ENCODE measurements at regions not wholly inside any gene's neighbourhood (a gene's known extent, or its start where the extent isn't known, plus 50 kb on each side); places are given as distances from the start of the nearest gene placed in this dataset.
"Not testable (repeated sequence)": the region's sequence is repeated elsewhere in the genome, so short reads cannot be mapped to it uniquely, and the experiment has no call there.

DNA sequence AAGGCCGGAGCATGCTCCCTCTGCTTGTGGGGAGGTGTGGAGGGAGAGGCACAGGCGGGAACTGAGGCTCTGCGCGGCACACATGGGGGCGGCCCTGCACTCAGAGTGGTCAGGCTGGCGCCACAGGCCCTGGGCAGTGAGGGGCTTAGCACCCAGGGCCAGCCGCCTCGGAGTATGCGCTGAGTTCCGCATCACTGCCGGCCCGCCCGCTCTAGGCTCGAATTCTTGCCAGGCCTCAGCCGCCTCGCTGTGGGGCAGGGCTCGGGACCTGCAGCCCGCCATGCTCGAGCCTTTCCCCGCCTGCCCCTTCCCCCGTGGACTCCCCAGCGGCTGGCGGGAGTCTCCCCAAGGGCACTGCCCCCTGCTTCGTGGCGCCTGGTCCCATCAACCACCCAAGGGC is 905.9 kb downstream of the SPATA31A6 start:
- not testable (repeated sequence) for DNase-seq (ENCODE audit: low read depth)

DNA sequence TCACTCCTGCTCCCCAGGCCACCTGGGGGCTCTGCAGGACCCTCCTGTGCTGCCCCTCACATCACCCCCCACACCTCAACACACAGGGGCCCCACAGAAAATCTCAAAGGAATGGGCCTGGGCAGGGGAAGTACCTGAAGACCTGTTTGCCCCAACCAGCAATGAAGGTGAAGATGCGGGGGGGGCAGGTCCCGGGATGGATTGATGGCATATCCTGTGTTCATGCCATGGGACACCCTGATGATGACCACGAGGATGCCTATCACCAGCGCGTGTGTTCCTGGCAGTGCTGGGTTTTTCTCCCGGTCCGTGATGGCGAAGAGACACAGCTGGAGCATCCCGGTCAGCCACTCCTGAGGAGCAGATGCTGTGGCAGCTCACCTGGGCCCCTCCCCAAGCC is 926.9 kb downstream of the SPATA31A6 start:
- not testable (repeated sequence) for DNase-seq (ENCODE audit: low read depth)

DNA sequence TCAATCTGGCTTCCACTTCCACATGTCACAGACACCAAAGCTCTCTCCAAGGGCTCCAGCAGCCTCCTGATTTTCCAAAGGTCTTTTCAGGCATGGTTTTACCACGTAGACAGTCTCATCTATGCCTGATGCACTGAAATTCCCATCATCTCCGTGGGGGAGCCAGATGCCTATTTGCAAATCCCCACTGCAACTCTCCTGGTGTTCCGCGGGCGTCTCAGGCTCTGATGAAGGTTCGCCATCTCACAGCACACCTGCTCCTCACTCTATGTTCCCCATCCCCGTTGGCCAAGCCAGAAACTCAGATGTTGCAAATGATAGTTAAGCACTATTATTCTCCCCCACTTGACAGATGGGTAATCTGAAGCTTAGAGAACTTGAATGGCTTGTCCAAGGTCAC is 929.4 kb downstream of the SPATA31A6 start:
- not testable (repeated sequence) for DNase-seq (ENCODE audit: low read depth)

DNA sequence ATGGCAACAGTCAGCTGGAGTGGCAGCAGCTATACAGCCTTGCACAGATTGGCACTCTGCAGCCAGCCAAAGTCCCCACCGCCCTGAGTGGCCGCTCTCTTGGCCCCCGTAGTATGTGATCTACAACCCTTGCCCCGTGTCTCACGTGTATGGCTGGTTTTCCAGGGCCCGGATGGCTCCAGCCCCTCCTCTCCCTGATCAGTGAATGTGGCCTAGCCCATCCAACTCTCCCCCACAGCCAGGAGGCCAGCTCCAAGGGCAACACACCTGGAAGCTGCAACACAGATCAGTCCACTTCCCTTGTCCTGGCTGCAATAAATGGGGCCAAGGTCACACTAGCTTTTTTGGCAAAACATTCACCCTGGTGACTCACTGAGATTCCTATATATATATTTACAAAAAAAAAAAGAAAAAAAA is 932.4 kb downstream of the SPATA31A6 start:
- not testable (repeated sequence) for DNase-seq (ENCODE audit: low read depth)

DNA sequence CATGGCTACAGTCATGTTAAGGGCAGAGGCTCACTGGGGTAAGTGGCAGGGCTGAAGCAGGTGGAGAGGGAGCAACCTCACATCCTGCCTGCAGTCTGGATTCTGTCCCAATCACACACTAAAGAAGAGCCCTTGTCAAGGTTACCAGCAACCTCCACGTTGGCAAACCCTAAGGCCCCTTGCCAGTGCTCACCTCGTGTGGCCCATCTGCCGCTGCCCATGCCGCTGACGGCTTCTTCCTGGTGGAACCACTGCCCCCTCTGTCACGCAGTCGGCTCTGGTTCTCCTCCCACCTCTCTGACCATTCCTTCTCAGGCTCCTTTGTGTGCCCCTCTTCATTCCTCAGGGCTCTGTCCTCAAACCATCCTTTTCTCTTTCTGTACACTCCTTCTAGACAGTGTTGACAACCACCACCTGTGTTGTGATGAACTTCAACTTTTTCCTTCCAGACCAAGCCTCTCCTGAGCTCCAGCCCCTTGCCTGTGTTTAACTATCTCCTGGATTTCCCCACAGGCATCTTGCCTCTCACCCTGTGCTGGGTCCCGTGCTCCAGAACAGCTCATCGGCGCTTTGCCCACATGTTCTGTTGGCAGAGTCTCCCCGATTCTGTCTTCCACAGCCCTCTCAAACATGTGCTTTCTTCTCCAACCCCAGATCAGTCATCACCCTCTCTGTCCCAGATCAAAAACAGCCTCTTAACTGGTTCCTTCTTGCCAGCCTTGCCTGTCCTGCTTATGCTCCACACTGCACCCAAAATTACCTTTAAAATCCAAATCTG is 934.8 kb downstream of the SPATA31A6 start:
- DNase-seq (ENCODE audit: low read depth) = not testable (repeated sequence)

DNA sequence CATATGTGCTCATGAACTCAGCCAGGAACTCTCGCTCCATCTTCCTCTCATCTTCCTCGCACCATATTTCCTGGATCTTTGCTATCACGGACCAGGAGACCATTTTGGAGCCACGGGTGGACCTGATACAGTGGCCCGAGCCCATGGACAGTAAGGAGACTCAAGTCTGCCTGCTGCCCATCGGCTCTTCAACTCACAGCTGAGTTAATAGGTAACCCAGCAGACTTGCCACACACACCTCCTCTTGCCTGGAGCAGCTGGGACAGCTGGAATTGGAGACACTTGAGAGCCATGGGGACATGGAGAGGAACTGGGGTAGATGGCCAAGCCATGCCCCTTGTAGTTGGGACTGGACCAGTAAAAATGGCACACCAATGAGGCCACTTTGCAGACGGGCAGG is 936.1 kb downstream of the SPATA31A6 start:
- not testable (repeated sequence) for DNase-seq (ENCODE audit: low read depth)

DNA sequence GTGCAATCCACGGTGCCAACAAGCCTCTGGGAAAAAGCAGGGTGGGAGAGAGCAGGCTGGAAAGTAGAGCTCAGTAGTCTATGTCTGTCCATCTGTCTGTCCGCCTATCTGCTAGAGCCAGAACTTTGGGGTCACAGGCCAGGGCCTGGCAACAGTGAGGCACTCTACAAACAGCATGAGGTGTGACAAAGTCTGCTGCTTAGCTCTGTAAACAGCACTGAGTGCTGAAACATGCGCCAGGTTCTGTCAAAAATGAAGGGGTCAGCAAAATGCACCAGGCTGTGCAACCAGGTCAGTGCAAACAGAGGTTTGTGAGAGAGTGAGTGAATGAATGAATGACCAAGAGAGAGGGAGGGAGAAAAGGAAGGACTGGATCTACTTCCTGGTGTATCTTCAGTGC is 936.5 kb downstream of the SPATA31A6 start:
- not testable (repeated sequence) for DNase-seq (ENCODE audit: low read depth)

DNA sequence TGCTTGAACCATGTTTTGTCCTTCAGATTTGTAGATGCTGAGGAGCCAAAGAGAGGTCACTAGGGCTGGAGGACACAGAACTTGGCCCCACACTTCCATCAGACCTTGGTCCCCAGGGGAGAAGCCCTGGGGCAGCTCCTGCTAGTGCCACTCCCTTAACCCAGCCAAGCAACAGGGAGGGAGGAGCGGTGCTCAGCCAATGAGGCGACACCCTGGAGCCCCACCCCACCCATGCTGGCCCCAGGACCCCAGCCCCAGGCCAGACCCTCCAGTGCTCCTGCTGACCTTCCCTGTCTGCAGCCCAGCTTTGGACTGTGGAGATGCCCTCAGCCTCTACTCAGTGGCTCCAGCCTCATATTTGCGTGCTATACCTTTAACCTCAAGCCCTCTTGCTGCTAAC is 942.4 kb downstream of the SPATA31A6 start:
- DNase-seq (ENCODE audit: low read depth) = not testable (repeated sequence)

DNA sequence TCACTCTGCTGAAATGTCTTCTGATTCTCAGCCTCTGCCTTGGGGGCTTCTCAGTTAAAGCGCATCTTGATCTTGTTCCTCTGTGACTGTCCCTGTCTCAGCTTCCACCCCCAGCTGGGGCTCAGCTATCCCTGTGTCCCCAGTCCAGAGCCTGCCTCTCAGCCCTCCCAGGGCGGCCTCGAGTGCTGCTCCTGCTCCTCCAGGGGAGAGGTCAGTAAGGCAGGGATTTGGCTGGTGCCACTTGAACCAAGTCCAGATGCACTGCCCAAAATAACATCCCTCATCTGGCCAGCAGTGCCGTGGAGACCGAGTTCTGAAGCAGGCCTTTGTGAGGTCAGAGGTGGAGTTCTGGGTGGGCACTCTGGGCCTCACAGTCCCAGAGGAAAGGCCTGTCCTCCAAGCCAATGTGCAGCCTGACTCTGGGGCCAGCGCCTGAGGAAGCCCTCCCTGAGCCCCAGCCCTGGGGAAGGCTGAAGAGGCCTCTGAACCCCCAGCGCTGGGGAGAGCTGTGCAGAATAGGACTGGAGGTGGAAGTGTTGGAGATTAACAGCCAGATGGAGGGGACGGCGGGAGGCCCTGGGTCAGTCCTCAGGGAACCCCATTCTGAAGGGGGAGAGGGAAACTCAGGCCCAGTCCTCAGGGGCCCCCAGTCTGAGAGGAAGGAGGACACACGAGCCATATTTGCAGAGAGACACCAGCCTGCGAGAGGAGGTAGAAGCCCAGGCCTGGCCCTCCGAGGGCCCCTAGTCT is 943.7 kb downstream of the SPATA31A6 start:
- DNase-seq (ENCODE audit: low read depth) = not testable (repeated sequence)

DNA sequence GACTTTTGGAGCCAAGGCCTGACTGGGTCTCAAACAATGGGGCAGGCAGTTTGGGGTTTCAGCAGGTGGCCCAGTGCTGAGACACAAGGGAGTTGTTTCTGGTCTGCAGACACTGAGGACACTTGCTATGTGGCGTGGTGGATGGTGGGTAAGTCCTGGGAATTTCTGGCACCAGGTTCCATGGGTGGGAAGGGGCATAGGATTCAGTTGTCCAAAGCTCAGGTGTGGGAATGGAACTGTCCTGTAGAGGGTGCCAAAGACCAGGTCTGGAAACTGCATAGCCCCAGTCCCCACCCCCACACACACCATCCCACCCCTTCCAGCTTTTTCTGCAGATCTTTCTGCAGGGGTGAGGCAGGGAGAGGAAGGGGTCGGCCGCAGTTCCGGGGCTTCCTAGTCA is 944.5 kb downstream of the SPATA31A6 start:
- DNase-seq (ENCODE audit: low read depth) = not testable (repeated sequence)

DNA sequence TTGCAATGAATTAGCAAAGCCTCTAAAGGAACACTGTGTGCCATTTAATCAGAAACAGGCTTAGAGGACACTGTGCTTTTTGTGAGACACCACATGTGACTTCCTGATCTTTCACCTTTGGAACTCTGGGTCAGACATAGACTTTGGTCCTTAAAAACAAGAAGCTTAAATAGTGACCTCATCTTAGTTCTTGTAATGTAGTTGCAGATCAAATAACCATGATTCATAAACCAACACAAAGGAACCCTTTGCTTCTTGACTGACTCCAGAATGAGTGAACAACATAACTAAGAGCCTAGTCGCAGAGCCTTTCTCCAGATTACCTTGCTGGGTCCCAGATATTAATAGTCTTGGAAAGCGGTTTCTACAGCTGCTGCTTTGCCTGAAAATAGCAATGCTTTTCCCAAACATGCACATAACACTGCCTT is 947.3 kb downstream of the SPATA31A6 start:
- DNase-seq (ENCODE audit: low read depth) = not testable (repeated sequence)

DNA sequence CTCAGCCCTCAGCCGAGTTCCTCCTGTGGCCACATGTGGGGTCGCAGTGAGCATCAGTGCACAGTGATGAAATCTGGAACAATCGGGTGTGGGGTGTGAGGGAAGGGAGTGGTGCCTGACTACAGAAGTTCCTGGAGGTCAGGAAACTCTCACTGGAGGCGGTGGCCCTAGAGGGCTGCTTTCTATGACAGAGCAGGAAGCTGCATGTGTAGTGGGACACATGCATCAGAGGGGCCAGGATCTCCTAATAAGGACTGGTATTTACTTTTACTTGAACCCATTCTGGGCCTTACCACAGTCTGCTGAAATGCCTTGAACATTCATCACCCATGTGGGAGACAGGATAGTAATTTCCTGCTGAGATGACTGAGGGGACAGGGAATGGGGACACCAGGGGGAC is 952.0 kb downstream of the SPATA31A6 start:
- DNase-seq (ENCODE audit: low read depth) = peak; percentile 3

DNA sequence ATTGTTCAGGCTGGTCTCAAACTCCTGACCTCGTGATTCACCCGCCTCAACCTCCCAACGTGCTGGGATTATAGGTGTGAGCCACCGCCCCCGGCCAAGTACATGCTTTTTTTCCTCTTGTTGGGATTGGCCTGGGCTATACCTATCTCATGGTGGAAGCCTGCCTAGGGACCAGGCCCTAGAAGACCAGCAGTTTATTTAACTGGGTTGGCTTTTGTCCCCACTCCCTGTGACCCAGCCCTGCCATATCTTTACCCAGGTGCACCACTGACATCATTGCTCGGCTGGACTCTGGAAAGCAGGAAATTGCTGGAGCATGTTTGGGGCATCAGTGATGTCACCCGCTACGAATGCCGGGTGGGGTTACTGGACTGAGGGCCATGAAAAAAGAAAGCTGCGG is 955.5 kb downstream of the SPATA31A6 start:
- not testable (repeated sequence) for DNase-seq (ENCODE audit: low read depth)

DNA sequence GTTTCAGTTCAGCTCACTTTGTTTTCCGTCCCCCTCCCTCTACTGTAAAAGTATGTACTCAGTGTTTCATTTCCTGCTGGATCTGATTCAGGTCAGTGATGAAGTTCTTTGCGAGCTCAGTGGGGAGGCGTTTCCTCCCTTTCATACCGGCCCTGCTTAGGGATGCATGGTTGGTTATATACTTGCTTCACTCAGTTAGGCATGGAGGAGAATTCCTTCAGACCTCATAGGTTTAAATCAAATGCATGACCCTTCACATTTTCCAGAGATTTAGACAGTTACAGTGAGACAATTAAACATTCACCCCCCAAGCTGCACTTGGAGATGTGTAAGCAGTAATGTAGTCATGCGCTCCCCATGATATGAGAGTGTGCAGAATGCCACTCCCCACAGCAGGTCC is 955.9 kb downstream of the SPATA31A6 start:
- DNase-seq (ENCODE audit: low read depth) = not testable (repeated sequence)

DNA sequence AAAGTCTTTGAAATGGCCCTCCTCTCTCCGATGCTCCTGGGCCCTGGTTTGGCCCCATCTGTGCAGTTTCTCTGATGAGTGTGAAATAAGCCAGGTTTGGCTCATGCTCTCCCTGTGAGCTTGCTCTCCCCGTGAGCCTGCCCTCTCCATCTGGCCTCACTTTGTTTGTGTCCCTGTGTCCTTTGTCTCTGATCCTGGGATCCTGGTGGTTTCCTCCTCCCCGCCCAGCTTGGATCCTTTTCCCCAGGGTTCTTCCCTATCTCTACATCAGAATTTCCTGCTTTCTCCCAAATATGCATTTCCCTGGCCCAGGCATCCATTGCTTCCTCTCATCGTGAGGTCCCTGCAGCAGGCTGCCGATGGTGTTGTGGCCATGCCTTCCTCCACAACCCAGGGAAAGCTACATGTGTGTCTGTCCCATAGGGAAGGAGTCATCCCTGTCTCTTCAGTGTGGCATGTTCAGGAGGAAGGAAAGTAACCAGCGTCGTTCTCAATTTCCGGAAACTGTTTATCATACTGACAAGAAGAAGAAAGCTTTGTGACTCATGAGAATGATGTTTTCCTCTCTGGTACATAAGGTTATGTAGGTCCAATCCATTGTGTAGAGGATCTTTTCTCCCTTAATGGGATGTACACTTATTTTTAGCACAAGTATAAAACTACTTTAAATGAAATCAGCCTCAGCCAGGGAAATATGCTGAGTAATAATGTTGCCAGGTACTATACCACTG is 956.6 kb downstream of the SPATA31A6 start:
- DNase-seq (ENCODE audit: low read depth) = peak; percentile 10

All from GM04504 (cell line).